LNCaP clone FGC (cell line): ENCODE measurements at regions not wholly inside any gene's neighbourhood (a gene's known extent, or its start where the extent isn't known, plus 50 kb on each side); places are given as distances from the start of the nearest gene placed in this dataset.

Source experiments
- DNase-seq: peaks from one replicate; pipeline ENCODE4 v3.0.0-alpha.2; 2011; ENCODE audit warnings: low read depth
- H3K4me3 ChIP-seq: 2 replicates; pipeline ENCODE4 v1.5.1; 2011; ENCODE audit warnings: mild to moderate bottlenecking, low read depth, low read length, control low read depth
- CTCF ChIP-seq: IDR thresholded peaks from 2 replicates; pipeline ENCODE4 v1.5.1; 2012; ENCODE audit warnings: mild to moderate bottlenecking; ENCODE audit not compliant: control insufficient read depth, insufficient read depth; ENCODE audit errors: extremely low read depth

GRCh38 chr16:72286936-72287620 lies 115.1 kb upstream of the PMFBP1 start:
- no peak for DNase-seq
- no peak for TF ChIP-seq CTCF
- H3K4me3 ChIP-seq = no peak overlapping the region

GRCh38 chr16:72285728-72286127 lies 113.8 kb upstream of the PMFBP1 start:
- H3K4me3 ChIP-seq = no peak overlapping the region
- TF ChIP-seq CTCF = no peak
- DNase-seq = no peak

- no peak for TF ChIP-seq CTCF
- DNase-seq = no peak
- H3K4me3 ChIP-seq = no peak overlapping the region
Measured at GRCh38 chr16:72285324-72285723, 113.4 kb upstream of the PMFBP1 start.

DNA sequence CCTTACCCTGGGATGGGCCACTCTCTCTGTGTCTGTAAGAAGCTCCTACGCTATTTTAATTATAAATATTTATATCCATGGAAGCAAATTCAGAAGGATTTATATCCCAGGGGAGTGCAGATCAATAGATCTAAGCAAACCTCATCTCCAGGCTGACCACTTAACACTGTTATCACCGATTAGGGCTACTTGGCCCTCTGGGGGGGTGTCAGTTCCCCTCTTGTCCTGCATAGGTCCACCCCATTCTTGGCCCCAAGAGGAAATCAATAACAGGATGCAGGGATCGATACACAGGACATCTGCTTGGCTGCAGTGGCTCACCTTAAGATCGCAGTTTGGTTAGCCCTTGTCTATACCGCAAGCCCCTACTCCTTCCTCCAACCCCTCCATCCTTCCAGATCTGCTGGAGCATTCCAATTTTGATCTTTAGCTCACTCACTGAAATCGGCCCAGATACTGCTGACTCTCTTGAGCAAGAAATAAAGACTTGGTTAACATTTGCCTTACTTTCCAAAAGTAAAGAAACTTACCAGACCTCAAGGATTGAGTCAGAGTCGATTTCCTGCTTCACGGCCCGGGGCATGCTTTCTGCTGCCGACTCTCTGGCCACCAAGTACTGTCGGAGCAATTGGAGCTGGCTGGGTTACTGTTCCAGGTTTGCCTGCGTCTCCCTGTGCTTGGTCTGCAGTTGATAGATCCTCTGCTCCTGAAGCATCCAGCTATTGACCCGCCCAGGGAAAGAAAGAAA lies 112.3 kb upstream of the PMFBP1 start:
- TF ChIP-seq CTCF = no peak

DNA sequence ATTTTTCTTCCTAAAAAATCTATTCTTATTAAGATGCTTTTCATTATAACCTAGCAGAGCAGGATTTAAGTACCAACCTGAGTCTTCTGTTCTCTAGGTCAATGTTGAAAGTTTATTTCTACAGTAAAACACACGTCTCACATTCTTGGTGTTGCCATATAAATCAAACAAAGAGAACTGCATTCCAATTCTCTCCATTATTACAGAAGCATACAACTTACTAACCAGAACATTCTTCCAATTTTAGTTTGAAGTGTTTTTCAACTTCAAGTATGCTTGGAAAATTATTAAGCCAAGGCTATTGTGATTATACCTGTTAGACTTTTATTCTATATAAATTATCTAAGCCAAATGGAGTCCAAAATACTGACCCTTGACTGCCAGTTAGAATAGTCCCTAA lies 110.4 kb upstream of the PMFBP1 start:
- DNase-seq = no peak
- no peak for TF ChIP-seq CTCF
- H3K4me3 ChIP-seq = no peak overlapping the region

More for the DNA sequence above, 112.3 kb upstream of the PMFBP1 start:
- no peak overlapping the region for H3K4me3 ChIP-seq
- no peak for DNase-seq

DNA sequence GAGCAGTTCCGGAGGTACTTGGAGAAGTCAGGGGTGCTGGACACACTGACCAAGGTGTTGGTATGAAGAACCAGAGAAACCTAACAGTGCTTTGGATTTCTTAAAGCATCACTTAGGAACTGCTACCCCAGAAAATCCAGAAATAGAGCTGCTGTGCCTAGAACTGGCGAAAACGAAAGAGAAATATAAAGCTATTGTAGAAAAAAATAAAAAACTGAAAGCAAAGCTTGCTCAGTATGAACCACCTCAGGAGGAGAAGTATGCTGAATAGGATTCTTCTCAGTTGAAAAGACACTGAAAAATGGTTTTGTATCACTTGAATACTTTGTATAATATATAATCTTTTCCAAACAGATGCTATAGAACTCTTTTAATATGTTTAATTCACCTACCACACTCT lies 106.3 kb upstream of the PMFBP1 start:
- no peak overlapping the region for H3K4me3 ChIP-seq
- no peak for TF ChIP-seq CTCF
- no peak for DNase-seq
